Sigmoid colon (tissue), 6 donors: ENCODE measurements at regions not wholly inside any gene's neighbourhood (a gene's known extent, or its start where the extent isn't known, plus 50 kb on each side); places are given as distances from the start of the nearest gene placed in this dataset.

Source experiments
- DNase-seq: peaks from one replicate; pipeline ENCODE4 v3.0.0-alpha.2; 2019
- H3K27ac ChIP-seq, 4 donors: fragments of 200-600 bp; sonication (generic); one replicate each; pipeline ENCODE4 v1.5.1; 2016 to 2019; ENCODE audit warnings: mild to moderate bottlenecking in 1 of 4
- H3K27me3 ChIP-seq, 3 donors: fragments of 200-600 bp; sonication (generic); one replicate each; pipeline ENCODE4 v1.5.1; 2019; ENCODE audit warnings: mild to moderate bottlenecking in 1 of 3
- H3K36me3 ChIP-seq, 4 donors: fragments of 200-600 bp; sonication (generic); one replicate each; pipeline ENCODE4 v1.5.1; 2016 to 2019
- H3K4me1 ChIP-seq, 4 donors: fragments of 200-600 bp; sonication (generic); one replicate each; pipeline ENCODE4 v1.5.1; 2017 to 2019
- H3K4me3 ChIP-seq, 4 donors: fragments of 200-600 bp; sonication (generic); one replicate each; pipeline ENCODE4 v1.5.1; 2017 to 2019; ENCODE audit warnings: mild to moderate bottlenecking in 2 of 4, moderate library complexity in 1 of 4
- H3K9me3 ChIP-seq, 4 donors: fragments of 200-600 bp in 3 of 4; sonication (generic) in 3 of 4; one replicate each; pipeline versions ENCODE4 v1.5.1 to v1.6.1; 2013 to 2019
- EP300 ChIP-seq, 4 donors: sonication (generic); formaldehyde crosslinking; IDR thresholded peaks; one replicate each; pipeline ENCODE4 v1.6.1; 2017; ENCODE audit warnings: antibody characterized with exemption in 4 of 4
- POLR2A ChIP-seq, 2 donors: fragments of 450-650 bp; IDR thresholded peaks; one replicate each; pipeline ENCODE4 v1.6.1; 2016; ENCODE audit warnings: antibody characterized with exemption in 2 of 2, mild to moderate bottlenecking in 2 of 2, moderate library complexity in 2 of 2
- POLR2AphosphoS5 ChIP-seq, 4 donors: sonication (generic); formaldehyde crosslinking; IDR thresholded peaks; one replicate each; pipeline ENCODE4 v1.6.1; 2017; ENCODE audit warnings: antibody characterized with exemption in 4 of 4
- WGBS, 2 donors: extraction: QIAGEN DNeasy Blood & Tissue Kit; methylation state at CpG; one replicate each; pipeline ENCODE4 v1.1.7; 2013; 5-methylcytosine and 5-hydroxymethylcytosine counted together
- intact Hi-C: fragments of 100-400 bp; cut with DNase I; formaldehyde crosslinking; loops from one replicate; pipeline ENCODE4 v1.15.1; 2023
- TF ChIP-seq, protein P1 (sequence below), 4 experiments: fragments of 450-650 bp in 3 of 4; fragments of 200-600 bp in 1 of 4; IDR thresholded peaks; one replicate each; pipeline ENCODE4 v1.5.1; 2016 to 2019; ENCODE audit warnings: antibody characterized with exemption in 4 of 4, mild to moderate bottlenecking in 3 of 4, moderate library complexity in 2 of 4
- donor health status: healthy with polysubstance abuse.
- donor health status: healthy.

DNA sequence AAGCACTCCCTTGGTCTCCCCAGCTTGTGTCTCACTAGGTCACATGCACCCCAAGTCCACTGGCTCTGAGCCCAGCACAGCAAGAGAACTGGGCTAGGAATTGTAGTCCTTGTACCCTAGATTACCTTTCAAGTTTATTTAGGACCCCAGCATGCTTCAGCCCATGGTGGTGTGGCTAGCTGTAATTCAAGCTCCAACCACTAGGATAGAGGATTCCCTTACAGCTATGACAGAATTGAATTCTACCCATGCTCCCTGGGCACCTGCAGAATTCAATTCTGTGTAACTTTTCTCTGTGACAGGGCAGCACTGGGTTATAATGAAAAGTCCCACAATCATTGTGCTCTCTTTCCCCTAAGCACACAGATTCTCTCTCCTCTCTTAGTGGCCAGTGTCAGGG lies 253.8 kb upstream of the DMD start:
- H3K9me3 ChIP-seq = no peaks in the 10 kb centered on the region
- H3K4me3 ChIP-seq = no peak overlapping the region
- no peaks in the 10 kb centered on the region for H3K4me1 ChIP-seq
- no peaks in the 10 kb centered on the region for H3K27me3 ChIP-seq
- H3K27ac ChIP-seq = no peak overlapping the region
- no peak for DNase-seq
- no peaks in the 10 kb centered on the region for H3K36me3 ChIP-seq
- no peak for TF ChIP-seq POLR2AphosphoS5 (IDR thresholded peaks at IDR 0.05)
- TF ChIP-seq, protein P1, sequence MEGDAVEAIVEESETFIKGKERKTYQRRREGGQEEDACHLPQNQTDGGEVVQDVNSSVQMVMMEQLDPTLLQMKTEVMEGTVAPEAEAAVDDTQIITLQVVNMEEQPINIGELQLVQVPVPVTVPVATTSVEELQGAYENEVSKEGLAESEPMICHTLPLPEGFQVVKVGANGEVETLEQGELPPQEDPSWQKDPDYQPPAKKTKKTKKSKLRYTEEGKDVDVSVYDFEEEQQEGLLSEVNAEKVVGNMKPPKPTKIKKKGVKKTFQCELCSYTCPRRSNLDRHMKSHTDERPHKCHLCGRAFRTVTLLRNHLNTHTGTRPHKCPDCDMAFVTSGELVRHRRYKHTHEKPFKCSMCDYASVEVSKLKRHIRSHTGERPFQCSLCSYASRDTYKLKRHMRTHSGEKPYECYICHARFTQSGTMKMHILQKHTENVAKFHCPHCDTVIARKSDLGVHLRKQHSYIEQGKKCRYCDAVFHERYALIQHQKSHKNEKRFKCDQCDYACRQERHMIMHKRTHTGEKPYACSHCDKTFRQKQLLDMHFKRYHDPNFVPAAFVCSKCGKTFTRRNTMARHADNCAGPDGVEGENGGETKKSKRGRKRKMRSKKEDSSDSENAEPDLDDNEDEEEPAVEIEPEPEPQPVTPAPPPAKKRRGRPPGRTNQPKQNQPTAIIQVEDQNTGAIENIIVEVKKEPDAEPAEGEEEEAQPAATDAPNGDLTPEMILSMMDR (IDR thresholded peaks at IDR 0.05) = no peak
- no peak for TF ChIP-seq POLR2A (IDR thresholded peaks at IDR 0.05)
- no peak for TF ChIP-seq EP300 (IDR thresholded peaks at IDR 0.05)
- intact Hi-C loops = no loop called here

DNA sequence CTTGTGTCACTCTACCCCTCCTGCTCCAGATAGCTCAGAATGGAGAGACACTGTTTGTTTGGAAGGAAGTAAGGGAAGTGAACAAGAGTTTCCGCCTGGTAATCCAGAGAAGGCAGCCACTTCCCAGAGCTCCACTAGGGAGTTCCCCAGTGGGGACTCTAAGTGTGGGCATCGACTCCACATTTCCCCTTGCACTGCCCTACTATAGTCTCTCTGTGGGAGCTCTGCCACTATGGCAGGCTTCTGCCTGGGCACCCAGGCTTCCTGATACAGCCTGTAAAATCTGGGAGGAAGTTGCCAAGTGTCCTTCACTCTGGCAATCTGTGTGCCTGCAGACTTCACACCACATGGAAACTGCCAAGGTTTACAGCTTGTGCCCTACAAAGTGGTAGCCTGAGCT lies 245.8 kb upstream of the DMD start:
- no peaks in the 10 kb centered on the region for H3K4me1 ChIP-seq
- intact Hi-C loops = no loop called here
- H3K4me3 ChIP-seq = no peak overlapping the region
- TF ChIP-seq POLR2AphosphoS5 (IDR thresholded peaks at IDR 0.05) = no peak
- TF ChIP-seq, protein P1 (IDR thresholded peaks at IDR 0.05) = no peak
- no peak for TF ChIP-seq EP300 (IDR thresholded peaks at IDR 0.05)
- no peak for TF ChIP-seq POLR2A (IDR thresholded peaks at IDR 0.05)
- no peaks in the 10 kb centered on the region for H3K27me3 ChIP-seq
- no peak overlapping the region for H3K27ac ChIP-seq
- H3K9me3 ChIP-seq = no peaks in the 10 kb centered on the region
- WGBS, 2 donors = 82 to 90% methylated on average over 2 of the region's 2 CpGs
- no peak for DNase-seq
- no peaks in the 10 kb centered on the region for H3K36me3 ChIP-seq

DNA sequence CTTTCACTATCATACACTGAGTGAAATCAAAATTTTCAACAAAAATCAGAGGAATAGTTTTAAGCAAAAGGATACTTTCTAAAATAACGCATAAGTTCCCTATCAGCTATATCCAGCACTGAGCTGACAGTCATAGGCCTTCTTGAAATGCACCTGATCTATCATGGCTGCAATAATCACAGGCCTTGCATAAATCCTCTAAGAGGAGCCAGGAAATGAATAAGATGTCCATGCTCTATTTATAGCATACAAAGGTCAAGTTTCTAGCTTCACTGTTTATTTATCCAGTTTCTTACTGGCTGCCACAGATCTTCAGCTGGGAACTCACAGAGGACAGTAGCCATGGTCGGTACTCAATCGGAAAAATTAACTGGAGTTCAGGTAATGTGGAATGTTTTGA lies 235.9 kb upstream of the DMD start:
- Histone ChIP-seq H3K36me3 (no peaks in the 10 kb centered on the region), H3K4me3 (no peak overlapping the region), H3K9me3 (no peaks in the 10 kb centered on the region), H3K4me1 (no peaks in the 10 kb centered on the region), H3K27me3 (no peaks in the 10 kb centered on the region), H3K27ac (no peak overlapping the region)
- intact Hi-C loops = no loop called here
- DNase-seq = no peak
- TF ChIP-seq POLR2AphosphoS5 (IDR thresholded peaks at IDR 0.05) (no peak), POLR2A (IDR thresholded peaks at IDR 0.05) (no peak), EP300 (IDR thresholded peaks at IDR 0.05) (no peak)
- TF ChIP-seq, protein P1 (IDR thresholded peaks at IDR 0.05) = no peak
- WGBS, 2 donors = 80 to 85% methylated on average over 3 of the region's 3 CpGs

DNA sequence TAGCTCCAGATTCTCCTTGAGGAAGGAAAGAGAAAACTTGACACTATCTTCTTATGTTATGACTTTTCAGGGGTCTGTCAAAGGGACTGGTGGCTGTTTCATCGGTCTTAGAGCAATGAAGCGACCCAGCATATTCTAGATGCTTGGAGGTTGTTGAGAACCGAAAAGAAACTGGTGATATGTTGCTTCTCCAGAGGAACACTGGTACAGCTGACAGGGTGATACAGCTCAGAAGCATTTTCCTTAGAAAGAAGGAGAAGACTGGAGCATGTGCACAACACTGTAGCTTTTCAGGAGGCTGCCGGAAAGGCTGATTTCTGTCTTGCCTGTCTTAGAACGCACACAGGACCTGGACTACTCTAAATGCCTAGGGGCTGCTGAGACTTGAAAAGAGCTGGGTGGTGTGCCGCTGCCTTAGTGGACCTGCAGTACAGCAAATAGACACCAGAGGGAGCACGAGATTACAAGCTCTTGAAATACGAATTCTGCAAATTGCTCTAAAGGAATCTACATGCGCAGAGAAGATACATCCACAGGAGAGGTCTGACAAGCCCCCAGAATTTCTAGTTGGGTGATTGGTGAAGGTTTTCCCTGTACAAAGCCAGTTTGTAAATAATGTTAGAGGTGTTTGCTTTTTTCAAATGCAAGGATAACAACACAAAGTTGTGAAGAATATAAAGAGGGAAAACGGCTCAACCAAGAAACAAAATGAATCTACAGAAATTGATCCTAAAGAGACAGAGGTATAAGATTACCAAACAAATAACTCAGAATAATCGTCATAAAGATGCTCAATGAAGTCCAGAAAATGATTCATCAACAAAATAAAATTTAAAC lies 223.1 kb upstream of the DMD start:
- TF ChIP-seq POLR2AphosphoS5 (IDR thresholded peaks at IDR 0.05) (no peak), EP300 (IDR thresholded peaks at IDR 0.05) (no peak), POLR2A (IDR thresholded peaks at IDR 0.05) (no peak)
- TF ChIP-seq, protein P1 (IDR thresholded peaks at IDR 0.05) = peak; percentile 28 to 73 (median 60)
- no peak overlapping the region for H3K4me3 ChIP-seq
- H3K4me1 ChIP-seq = no peaks in the 10 kb centered on the region
- 29 to 38% methylated on average over 11 of the region's 11 CpGs for WGBS, 2 donors
- no peaks in the 10 kb centered on the region for H3K36me3 ChIP-seq
- intact Hi-C loops = loop anchor here (2.0 kb wide), 1 partner anchor 866 kb away; no protein-coding TSS in a partner anchor
- no peaks in the 10 kb centered on the region for H3K27me3 ChIP-seq
- no peaks in the 10 kb centered on the region for H3K9me3 ChIP-seq
- peak; percentile 73 for DNase-seq
- no peak overlapping the region for H3K27ac ChIP-seq
